Adrenal gland (tissue), 9 donors: ENCODE measurements at regions not wholly inside any gene's neighbourhood (a gene's known extent, or its start where the extent isn't known, plus 50 kb on each side); places are given as distances from the start of the nearest gene placed in this dataset.

Experiments
- DNase-seq, 7 donors: peaks; one replicate each; pipeline ENCODE4 v3.0.0-alpha.2; 2019 to 2020
- H3K27ac ChIP-seq, 5 donors: fragments of 200-600 bp; sonication (generic) in 4 of 5; 1 replicate in 3 of 5; 2 replicates in 2 of 5; pipeline versions ENCODE4 v1.5.1 to v1.8.0; 2016 to 2020; ENCODE audit warnings: mild to moderate bottlenecking in 1 of 5
- H3K27me3 ChIP-seq: fragments of 200-600 bp; 2 replicates; pipeline ENCODE4 v1.8.0; 2021
- H3K36me3 ChIP-seq, 2 donors: fragments of 200-600 bp; replicated peaks in 1 of 2; 1 replicate in 1 of 2; 2 replicates in 1 of 2; pipeline versions ENCODE4 v1.5.1 to v1.8.0; 2018 to 2022
- H3K4me1 ChIP-seq, 2 donors: fragments of 200-600 bp; replicated peaks in 1 of 2; 1 replicate in 1 of 2; 2 replicates in 1 of 2; pipeline versions ENCODE4 v1.5.1 to v1.8.0; 2018 to 2021
- H3K4me3 ChIP-seq, 4 donors: fragments of 200-600 bp; sonication (generic) in 3 of 4; one replicate each; pipeline ENCODE4 v1.5.1; 2016 to 2018
- H3K9me3 ChIP-seq, 3 donors: fragments of 200-600 bp; sonication (generic) in 1 of 3; replicated peaks in 1 of 3; 1 replicate in 2 of 3; 2 replicates in 1 of 3; pipeline versions ENCODE4 v1.5.1 to v1.8.0; 2016 to 2021
- CTCF ChIP-seq, 6 experiments: fragments of 450-650 bp in 4 of 6; fragments of 200-600 bp in 2 of 6; sonication (generic) in 1 of 6; IDR thresholded peaks; 1 replicate in 5 of 6; 2 replicates in 1 of 6; pipeline versions ENCODE4 v1.5.1 to v1.8.0; 2016 to 2021; ENCODE audit warnings: antibody characterized with exemption in 6 of 6, mild to moderate bottlenecking in 2 of 6, moderate library complexity in 1 of 6
- POLR2A ChIP-seq, 2 donors: fragments of 450-650 bp; IDR thresholded peaks; one replicate each; pipeline ENCODE4 v1.6.1; 2017; ENCODE audit warnings: antibody characterized with exemption in 2 of 2, mild to moderate bottlenecking in 2 of 2, moderate library complexity in 1 of 2
- WGBS, 4 donors: extraction: QIAGEN DNeasy Blood & Tissue Kit in 2 of 4; methylation state at CpG; one replicate each; pipeline versions ENCODE4 v1.1.5 to v1.1.7; 2013 to 2017; 5-methylcytosine and 5-hydroxymethylcytosine counted together
- intact Hi-C, 2 donors: fragments of 100-400 bp; cut with DNase I; formaldehyde crosslinking; loops; one replicate each; pipeline versions ENCODE4 v1.14.1 to v1.15.0; 2022 to 2023
- donor health status: healthy with polysubstance abuse.
- donor health status: Bipolar disorder and iron deficiency.
- donor health status: DM: yes; HTN: yes; CAD: no.
- donor health status: DM: no; HTN: no; CAD: no.
- donor health status: DM: no; HTN: no; CAD: no.

- Histone ChIP-seq H3K36me3 (no peaks in the 10 kb centered on the region), H3K27me3 (no peaks in the 10 kb centered on the region), H3K4me1 (no peaks in the 10 kb centered on the region), H3K27ac (no peak overlapping the region), H3K4me3 (no peak overlapping the region), H3K9me3 (peaks cover 0 to 7% (median 0%) of the 10 kb centered on the region in 3 donors)
- intact Hi-C loops = no loop called here
- TF ChIP-seq CTCF (IDR thresholded peaks at IDR 0.05) = no peak
- no peak for TF ChIP-seq POLR2A (IDR thresholded peaks at IDR 0.05)
- 90 to 95% (median 95%) methylated on average over 14 to 15 of the region's 15 CpGs for WGBS, 4 donors
- no peak for DNase-seq
Measured at GRCh38 chr15:62218841-62219240, 53.8 kb upstream of the C2CD4B start.

GRCh38 chr15:62219799-62220198, 54.7 kb upstream of the C2CD4B start:
- 75 to 86% (median 83%) methylated on average over 5 of the region's 5 CpGs for WGBS, 4 donors
- TF ChIP-seq CTCF (IDR thresholded peaks at IDR 0.05) (no peak), POLR2A (IDR thresholded peaks at IDR 0.05) (no peak)
- intact Hi-C loops = no loop called here
- no peak for DNase-seq
- Histone ChIP-seq H3K36me3 (no peaks in the 10 kb centered on the region), H3K27me3 (no peaks in the 10 kb centered on the region), H3K4me3 (no peak overlapping the region), H3K27ac (no peak overlapping the region), H3K4me1 (no peaks in the 10 kb centered on the region), H3K9me3 (peaks cover 0 to 7% (median 0%) of the 10 kb centered on the region in 3 donors)

- intact Hi-C loops = no loop called here
- TF ChIP-seq CTCF (IDR thresholded peaks at IDR 0.05) = no peak
- no peak for TF ChIP-seq POLR2A (IDR thresholded peaks at IDR 0.05)
- H3K36me3 ChIP-seq = no peaks in the 10 kb centered on the region
- no peak for DNase-seq
- no peak overlapping the region for H3K27ac ChIP-seq
- no peaks in the 10 kb centered on the region for H3K9me3 ChIP-seq
- no peaks in the 10 kb centered on the region for H3K4me1 ChIP-seq
- H3K27me3 ChIP-seq = no peaks in the 10 kb centered on the region
- no peak overlapping the region for H3K4me3 ChIP-seq
- 70 to 81% (median 74%) methylated on average over 2 of the region's 2 CpGs for WGBS, 4 donors
Measured at GRCh38 chr15:62223020-62223419, 57.9 kb upstream of the C2CD4B start.

- intact Hi-C loops = no loop called here
- Histone ChIP-seq H3K27me3 (no peaks in the 10 kb centered on the region), H3K4me1 (no peaks in the 10 kb centered on the region), H3K36me3 (no peaks in the 10 kb centered on the region), H3K27ac (no peak overlapping the region), H3K4me3 (no peak overlapping the region), H3K9me3 (no peaks in the 10 kb centered on the region)
- TF ChIP-seq POLR2A (IDR thresholded peaks at IDR 0.05) (no peak), CTCF (IDR thresholded peaks at IDR 0.05) (no peak)
- 92 to 100% (median 93%) methylated on average over 1 of the region's 1 CpG for WGBS, 4 donors
- DNase-seq = no peak
Measured at GRCh38 chr15:62228604-62229003, 63.5 kb upstream of the C2CD4B start.
